Choroid plexus epithelial cell (primary cell): ENCODE measurements at regions not wholly inside any gene's neighbourhood (a gene's known extent, or its start where the extent isn't known, plus 50 kb on each side); places are given as distances from the start of the nearest gene placed in this dataset.
A peak's percentile ranks its signal among the peaks of the same experiment; 100 is the strongest.
"Not testable (repeated sequence)": the region's sequence is repeated elsewhere in the genome, so short reads cannot be mapped to it uniquely, and the experiment has no call there.

ENCODE experiments used
- DNase-seq: peaks from one replicate; pipeline ENCODE4 v3.0.0-alpha.2; 2010; ENCODE audit warnings: low read depth
- H3K4me3 ChIP-seq: 2 replicates; pipeline ENCODE4 v1.5.1; 2011; ENCODE audit warnings: low read depth, mild to moderate bottlenecking, control low read depth, low read length, moderate library complexity
- CTCF ChIP-seq: conservative IDR thresholded peaks from 2 replicates; pipeline ENCODE4 v1.5.1; 2011; ENCODE audit warnings: low read depth, mild to moderate bottlenecking, control low read depth, inconsistent platforms, low read length, moderate library complexity

DNA sequence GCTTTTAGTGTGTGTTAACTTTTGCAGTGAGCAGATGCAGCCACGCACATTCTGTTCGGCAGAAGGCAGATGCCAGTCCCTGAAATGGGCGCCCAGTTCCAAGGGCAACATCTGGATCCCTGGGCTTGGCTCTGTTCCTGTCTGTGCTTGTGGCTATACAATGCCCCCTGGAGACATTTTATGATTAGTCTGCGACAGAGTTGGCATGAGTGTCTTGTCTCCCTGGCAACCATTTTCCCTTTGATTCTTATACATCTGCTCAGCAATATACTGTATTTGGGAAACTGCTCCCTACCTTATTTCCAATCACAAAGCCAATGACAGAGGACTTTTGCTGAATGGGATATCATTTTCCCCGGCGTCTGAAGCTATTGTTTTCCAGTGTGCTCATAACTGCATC, 1629.5 kb upstream of the GOT2 start:
- no peak overlapping the region for H3K4me3 ChIP-seq
- TF ChIP-seq CTCF: no peak
- DNase-seq: no peak

DNA sequence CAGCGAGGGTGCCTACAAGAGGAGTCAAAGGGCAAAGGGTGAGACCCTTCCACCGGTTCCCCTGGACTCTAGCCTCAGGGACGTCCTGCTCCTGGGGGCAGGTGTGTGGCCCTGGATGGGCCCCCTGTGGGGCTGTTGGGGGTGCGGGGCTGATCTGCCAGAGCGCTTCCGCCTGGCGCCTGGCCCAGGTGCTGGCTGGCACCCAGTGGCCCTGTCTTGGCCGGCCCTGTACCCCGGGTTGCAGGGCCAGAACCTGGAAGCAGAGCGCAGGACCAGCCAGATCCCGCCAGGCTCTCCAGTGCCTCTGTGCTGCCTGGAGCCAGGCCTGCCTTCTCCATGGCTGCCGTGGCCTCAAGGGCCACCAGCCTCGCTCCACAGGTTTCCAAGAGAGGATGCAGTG, 1625.8 kb upstream of the GOT2 start:
- DNase-seq, H3K4me3 ChIP-seq: not testable (repeated sequence)

- DNase-seq, H3K4me3 ChIP-seq: not testable (repeated sequence)
These were observed 1625.3 kb upstream of the GOT2 start for GRCh38 chr16:60359412-60359811.

DNA sequence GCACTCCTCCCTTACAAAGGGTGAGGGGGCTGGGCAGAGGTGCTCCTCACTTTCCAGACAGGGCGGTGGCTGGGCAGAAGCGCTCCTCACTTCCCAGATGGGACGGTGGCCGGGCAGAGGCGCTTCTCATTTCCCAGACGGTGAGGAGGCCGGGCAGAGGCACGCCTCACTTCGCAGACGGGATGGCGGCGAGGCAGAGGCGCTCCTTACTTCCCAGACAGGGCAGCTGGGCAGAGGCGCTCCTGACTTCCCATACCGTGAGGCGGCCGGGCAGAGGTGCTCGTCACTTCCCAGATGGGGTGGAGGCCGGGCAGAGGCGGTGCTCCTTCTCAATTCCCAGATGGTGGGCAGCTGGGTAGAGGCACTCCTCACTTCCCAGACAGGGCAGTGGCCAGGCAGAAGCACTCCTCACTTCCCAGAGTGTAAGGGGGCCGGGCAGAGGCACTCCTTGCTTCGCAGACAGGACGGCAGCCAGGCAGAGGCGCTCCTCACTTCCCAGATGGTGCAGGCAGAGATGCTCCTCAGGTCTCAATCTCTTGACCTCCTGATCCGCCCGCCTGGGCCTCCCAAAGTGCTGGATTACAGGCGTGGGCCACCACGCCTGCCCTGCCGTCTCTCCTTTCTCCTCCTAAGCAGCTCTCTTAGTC, 1623.9 kb upstream of the GOT2 start:
- H3K4me3 ChIP-seq, DNase-seq: not testable (repeated sequence)

- no peak for TF ChIP-seq CTCF
- no peak overlapping the region for H3K4me3 ChIP-seq
- DNase-seq: no peak
These were observed 1612.1 kb upstream of the GOT2 start for GRCh38 chr16:60346256-60346655.

- DNase-seq: peak; percentile 1
- H3K4me3 ChIP-seq: no peak overlapping the region
- TF ChIP-seq CTCF: no peak
These were observed 1603.6 kb upstream of the GOT2 start for GRCh38 chr16:60337671-60338070.

GRCh38 chr16:60331168-60331567, 1597.1 kb upstream of the GOT2 start:
- no peak for DNase-seq
- no peak overlapping the region for H3K4me3 ChIP-seq
- TF ChIP-seq CTCF: no peak

DNA sequence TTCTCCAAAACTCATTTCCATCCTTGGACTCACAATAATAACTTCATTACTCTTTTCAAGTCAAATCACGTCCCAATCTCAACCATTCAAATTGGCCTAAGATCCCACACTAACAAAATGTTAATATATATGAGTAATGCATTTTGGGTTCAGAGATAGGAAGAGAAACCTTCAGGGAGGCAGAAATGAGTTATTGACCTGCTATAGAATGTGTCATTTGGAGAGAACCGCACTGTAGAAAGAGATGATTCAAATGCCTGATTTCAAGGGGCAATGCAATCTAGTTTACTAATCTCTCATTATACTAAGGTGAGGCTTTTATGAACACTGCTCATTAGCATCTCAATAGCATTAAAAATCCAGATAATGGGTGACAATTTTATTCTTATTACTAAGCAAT, 1595.0 kb upstream of the GOT2 start:
- TF ChIP-seq CTCF: no peak
- peak; percentile 2 for DNase-seq
- no peak overlapping the region for H3K4me3 ChIP-seq

- no peak overlapping the region for H3K4me3 ChIP-seq
- TF ChIP-seq CTCF: no peak
- DNase-seq: no peak
These were observed 1594.0 kb upstream of the GOT2 start for GRCh38 chr16:60328152-60328551.
